ENCODE measurements at regions not wholly inside any gene's neighbourhood (a gene's known extent, or its start where the extent isn't known, plus 50 kb on each side); places are given as distances from the start of the nearest gene placed in this dataset.

DNA sequence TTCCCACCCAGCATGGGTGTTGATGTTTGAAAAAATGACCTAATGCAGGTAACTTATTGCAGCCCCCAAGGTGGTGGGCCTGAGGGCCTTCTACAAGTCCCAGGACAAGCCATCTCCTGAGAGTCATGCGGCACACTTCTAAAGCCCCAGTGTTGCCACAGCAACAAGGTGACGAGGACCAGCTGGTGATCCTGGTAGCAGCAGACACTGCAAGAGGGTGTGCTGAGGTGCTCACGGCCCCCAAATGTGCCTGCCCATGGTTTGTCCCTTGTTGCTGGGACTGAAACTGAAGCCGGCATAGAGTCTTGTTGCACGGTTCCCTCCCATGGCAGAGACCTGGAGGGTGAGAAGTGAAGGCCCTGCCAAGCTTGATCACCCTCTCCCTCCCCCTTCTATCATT, 333.2 kb upstream of the MGMT start:
- no peak overlapping the region for H3K27ac ChIP-seq (ENCODE audit: low read depth, low read length)
- RAD21 ChIA-PET (ENCODE audit: low non-redundant PET in 1 of 2, low total read pairs in 2 of 2, uncharacterized antibody in 2 of 2, unreplicated experiment in 2 of 2): no interaction called here
- CTCF ChIA-PET: no interaction called here
- no peak overlapping the region for H3K9ac ChIP-seq (ENCODE audit: low read length)
- POLR2A ChIA-PET: no interaction called here
- intact Hi-C loops (cut with micrococcal nuclease): no loop called here
- H3K9me2 ChIP-seq (ENCODE audit: insufficient read depth): no peaks in the 10 kb centered on the region
- BruUV-seq (replicated peaks): no TSS peak
- no peaks in the 10 kb centered on the region for H4K20me1 ChIP-seq (ENCODE audit: insufficient read depth)
- no peak overlapping the region for H3K4me3 ChIP-seq (replicated peaks in 1 of 2; ENCODE audit: low read depth in 1 of 2, low read length in 2 of 2)
- no peaks in the 10 kb centered on the region for H3K4me1 ChIP-seq (ENCODE audit: control insufficient read depth in 1 of 2, insufficient read depth in 2 of 2, low read length in 2 of 2)
- no peak overlapping the region for H2AFZ ChIP-seq (ENCODE audit: low read depth, low read length, poor library complexity, severe bottlenecking)
- H3K27me3 ChIP-seq (ENCODE audit: insufficient read depth, low read length): no peaks in the 10 kb centered on the region
- ATAC-seq (no peak), DNase-seq (ENCODE audit: low read depth, low spot score) (no peak)
- TF ChIP-seq POLR2A (IDR thresholded peaks at IDR 0.05; ENCODE audit: borderline replicate concordance, extremely low read depth, insufficient read depth, insufficient read length): no peak
- no peak for TF ChIP-seq SIN3A (IDR thresholded peaks at IDR 0.05; ENCODE audit: low read depth)
- no peak for TF ChIP-seq CEBPB (IDR thresholded peaks at IDR 0.05; ENCODE audit: low read depth)
- no peak for TF ChIP-seq EGR1 (IDR thresholded peaks at IDR 0.05; ENCODE audit: low read depth)
- TF ChIP-seq TCF7L2 (IDR thresholded peaks at IDR 0.05; ENCODE audit: borderline replicate concordance, extremely low read depth, insufficient read depth, insufficient read length): no peak
- no peak for TF ChIP-seq EZH2 (IDR thresholded peaks at IDR 0.05)
- no peak for TF ChIP-seq CTCF (IDR thresholded peaks at IDR 0.05 in 2 of 3, conservative IDR thresholded peaks at IDR 0.05 in 1 of 3; ENCODE audit: borderline replicate concordance in 1 of 3, insufficient read depth in 1 of 3, low read depth in 2 of 3, low read length in 2 of 3)
- no peak for TF ChIP-seq REST (IDR thresholded peaks at IDR 0.05; ENCODE audit: low read depth)
- TF ChIP-seq ZFX (IDR thresholded peaks at IDR 0.05): no peak
- TF ChIP-seq, protein P1, sequence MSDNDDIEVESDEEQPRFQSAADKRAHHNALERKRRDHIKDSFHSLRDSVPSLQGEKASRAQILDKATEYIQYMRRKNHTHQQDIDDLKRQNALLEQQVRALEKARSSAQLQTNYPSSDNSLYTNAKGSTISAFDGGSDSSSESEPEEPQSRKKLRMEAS (IDR thresholded peaks at IDR 0.05): no peak
- TF ChIP-seq ZBTB33 (IDR thresholded peaks at IDR 0.05; ENCODE audit: extremely low read depth, insufficient replicate concordance, low read length): no peak
- TF ChIP-seq YY1 (IDR thresholded peaks at IDR 0.05; ENCODE audit: extremely low read depth, insufficient replicate concordance, low read depth, low read length): no peak
- no peak for TF ChIP-seq FOSL1 (IDR thresholded peaks at IDR 0.05; ENCODE audit: low read depth)
- H3K4me2 ChIP-seq (ENCODE audit: low read length): no peak overlapping the region
- peaks cover 0 to 12% of the 10 kb centered on the region in 2 experiments; a peak in 2 of 4 replicates for H3K9me3 ChIP-seq (ENCODE audit: control insufficient read depth in 1 of 2, insufficient read depth in 1 of 2, low read depth in 1 of 2, low read length in 2 of 2)
- H3K79me2 ChIP-seq (ENCODE audit: insufficient read depth, low read length): no peaks in the 10 kb centered on the region
- H3K36me3 ChIP-seq (ENCODE audit: control insufficient read depth in 1 of 2, insufficient read depth in 2 of 2, low read length in 2 of 2): no peaks in the 10 kb centered on the region
